ENCODE measurements at regions not wholly inside any gene's neighbourhood (a gene's known extent, or its start where the extent isn't known, plus 50 kb on each side); places are given as distances from the start of the nearest gene placed in this dataset.

GRCh38 chr18:41532344-41533086 lies 422.5 kb upstream of the PIK3C3 start:
- no peak for DNase-seq

GRCh38 chr18:41530970-41531369 lies 424.1 kb upstream of the PIK3C3 start:
- DNase-seq: no peak

DNA sequence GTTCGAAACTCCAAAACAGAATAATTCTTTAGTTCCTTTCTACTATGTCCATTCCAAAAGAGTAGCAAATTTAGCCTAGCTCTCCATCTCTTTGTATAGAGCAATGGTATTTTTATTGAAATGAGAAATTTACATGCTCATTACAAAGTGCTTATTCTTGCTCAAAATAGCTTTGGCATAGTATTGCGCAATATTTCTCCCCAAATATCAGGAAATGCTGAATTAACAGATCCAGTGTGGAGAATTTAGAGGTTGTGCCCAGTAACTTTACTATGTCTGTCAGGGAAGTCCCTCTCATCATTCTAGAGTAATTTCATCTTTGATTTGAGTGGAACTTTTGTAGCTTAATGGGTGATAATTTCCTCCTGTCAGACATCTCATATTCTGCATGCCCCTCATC lies 425.9 kb upstream of the PIK3C3 start:
- DNase-seq: no peak

GRCh38 chr18:41526054-41526453 lies 429.0 kb upstream of the PIK3C3 start:
- DNase-seq: no peak

DNA sequence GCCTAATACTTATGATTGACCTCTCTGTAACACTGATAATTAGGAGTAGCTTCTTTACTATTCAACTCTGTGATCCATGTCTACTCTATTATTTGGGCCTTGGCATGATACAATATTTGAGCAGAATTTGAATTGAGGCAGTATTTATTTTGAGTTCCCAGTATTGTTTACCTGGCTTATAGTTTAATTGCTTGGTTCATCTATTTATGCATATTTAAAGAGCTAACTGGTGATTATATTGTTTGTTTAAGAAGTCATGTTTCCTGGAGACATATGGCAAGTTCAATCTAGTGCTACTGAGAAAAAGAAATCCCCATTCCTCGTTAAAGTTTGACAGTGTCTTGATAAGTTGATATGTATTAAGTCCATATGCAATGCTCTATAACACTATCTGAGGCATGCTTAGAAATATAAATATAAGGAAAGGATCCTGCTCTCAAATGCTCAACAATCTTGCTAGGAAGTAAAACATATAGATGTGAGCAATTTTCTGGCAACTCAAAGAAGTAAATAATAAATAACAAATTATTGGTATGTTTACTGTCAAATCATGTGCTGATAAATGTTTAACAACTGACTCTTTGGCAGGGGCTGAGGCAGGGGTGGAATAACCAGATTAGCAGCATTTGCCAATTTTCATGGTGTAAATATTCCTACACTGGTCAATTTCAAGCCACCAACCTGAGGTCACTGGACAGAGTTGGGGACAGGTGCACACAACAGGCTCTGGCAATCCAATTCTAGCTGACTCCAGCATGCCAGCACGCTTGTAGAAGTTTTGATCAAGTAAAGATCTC lies 430.2 kb upstream of the PIK3C3 start:
- DNase-seq: no peak

GRCh38 chr18:41517142-41517541 lies 437.9 kb upstream of the PIK3C3 start:
- DNase-seq: no peak

- no peak for DNase-seq
These were observed 441.6 kb upstream of the PIK3C3 start for GRCh38 chr18:41513438-41513837.

DNA sequence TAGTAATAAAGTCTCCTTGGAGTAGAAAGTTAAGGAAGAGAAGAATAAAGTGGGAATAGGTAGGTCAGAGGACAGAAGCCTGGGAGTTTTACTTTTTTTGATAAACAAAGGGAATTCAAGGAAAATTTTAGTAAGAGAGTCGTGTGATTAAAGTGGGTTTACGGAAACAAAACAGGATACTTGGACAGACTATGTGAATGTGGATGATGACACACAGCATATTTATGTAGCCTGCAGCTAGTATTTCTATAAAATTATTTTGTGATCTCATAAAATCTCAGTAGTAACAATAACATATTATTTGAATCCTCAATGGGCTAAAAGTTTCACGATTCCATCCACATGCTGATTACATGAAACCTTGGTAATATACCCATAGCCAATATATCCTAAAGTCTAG lies 450.7 kb upstream of the PIK3C3 start:
- no peak for DNase-seq

DNA sequence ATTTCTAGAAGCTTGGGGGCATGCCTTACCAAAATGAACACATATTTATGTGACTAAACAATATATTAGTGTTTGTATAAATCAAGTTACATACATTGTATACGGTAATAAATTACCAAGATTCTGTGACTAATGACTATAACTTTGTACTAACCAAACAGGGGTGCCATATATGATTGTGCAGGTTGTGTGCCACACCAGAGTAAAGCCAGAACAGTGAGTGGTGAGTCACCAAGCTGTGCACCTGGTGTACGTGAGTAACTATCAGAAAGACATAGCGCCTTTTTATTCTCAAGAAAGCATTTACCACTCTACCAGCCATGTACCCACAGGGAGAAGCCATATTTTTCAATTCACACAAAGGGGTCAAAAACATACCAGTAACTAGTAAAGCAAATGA lies 453.2 kb upstream of the PIK3C3 start:
- no peak for DNase-seq

DNA sequence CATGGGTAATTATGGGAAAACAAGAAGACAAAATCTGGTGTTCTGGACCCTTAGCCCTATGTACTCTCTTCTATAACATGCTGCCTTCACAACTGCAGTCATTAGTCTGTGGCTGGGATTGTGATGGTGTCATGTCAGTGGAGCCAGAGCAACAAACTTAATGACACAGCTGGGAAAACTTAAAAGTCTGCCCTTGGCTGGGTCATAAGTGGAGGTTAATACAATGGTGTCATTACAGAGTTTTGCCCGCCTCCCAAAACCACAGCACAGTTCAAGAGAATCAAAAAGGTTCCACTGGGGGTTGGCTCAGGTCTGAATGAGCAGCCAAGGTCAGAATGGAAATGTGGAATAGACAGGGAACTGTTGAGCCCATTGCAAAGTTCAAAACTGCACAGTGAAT lies 455.7 kb upstream of the PIK3C3 start:
- no peak for DNase-seq

GRCh38 chr18:41490861-41491260 lies 464.2 kb upstream of the PIK3C3 start:
- DNase-seq: no peak

GRCh38 chr18:41486575-41486974 lies 468.5 kb upstream of the PIK3C3 start:
- no peak for DNase-seq

- no peak for DNase-seq
These were observed 471.0 kb upstream of the PIK3C3 start for GRCh38 chr18:41484069-41484468.

- no peak for DNase-seq
These were observed 472.5 kb upstream of the PIK3C3 start for GRCh38 chr18:41482501-41482900.

GRCh38 chr18:41466436-41467160 lies 488.4 kb upstream of the PIK3C3 start:
- DNase-seq: no peak

DNA sequence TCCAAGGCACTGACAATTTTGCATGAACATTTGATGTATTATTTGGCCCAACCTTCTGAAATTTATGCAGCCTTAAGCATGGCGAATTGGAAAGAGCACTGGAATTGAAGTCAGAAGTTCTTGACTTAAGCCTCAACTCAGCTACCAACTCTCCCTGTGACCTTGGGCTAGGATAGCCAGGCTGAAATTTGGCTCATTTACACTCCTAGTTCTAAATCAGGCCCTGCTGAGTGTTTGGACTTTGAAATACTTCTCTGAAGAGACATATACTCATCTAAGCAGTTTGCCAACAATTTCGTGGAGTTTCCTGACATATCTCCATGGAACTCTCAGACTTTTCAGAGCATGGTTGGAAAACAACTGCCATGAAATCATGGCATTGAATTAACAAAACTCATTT lies 489.6 kb upstream of the PIK3C3 start:
- DNase-seq: no peak

GRCh38 chr18:41464278-41464677 lies 490.8 kb upstream of the PIK3C3 start:
- no peak for DNase-seq

GRCh38 chr18:41462946-41463345 lies 492.1 kb upstream of the PIK3C3 start:
- DNase-seq: no peak

GRCh38 chr18:41461114-41461513 lies 493.9 kb upstream of the PIK3C3 start:
- no peak for DNase-seq

DNA sequence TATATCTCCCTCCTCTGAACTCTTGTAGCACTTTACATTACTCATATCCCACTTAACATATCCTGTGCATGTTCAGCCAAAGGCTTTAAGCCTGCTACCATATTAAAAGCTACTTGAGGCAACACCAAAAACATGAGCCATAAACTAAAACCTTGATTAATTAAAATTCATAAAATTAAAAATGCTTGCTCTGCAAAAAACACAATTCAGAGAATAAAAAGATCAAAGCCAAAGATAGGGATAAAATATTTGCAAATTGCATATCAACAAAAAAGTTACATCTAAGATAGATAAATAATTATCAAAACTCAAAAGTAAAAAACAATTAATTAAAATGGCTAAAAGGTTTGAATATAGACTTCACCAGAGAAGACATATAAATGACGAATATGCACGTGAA lies 495.4 kb upstream of the PIK3C3 start:
- no peak for DNase-seq

GRCh38 chr18:41458376-41458775 lies 496.7 kb upstream of the PIK3C3 start:
- DNase-seq: no peak

DNA sequence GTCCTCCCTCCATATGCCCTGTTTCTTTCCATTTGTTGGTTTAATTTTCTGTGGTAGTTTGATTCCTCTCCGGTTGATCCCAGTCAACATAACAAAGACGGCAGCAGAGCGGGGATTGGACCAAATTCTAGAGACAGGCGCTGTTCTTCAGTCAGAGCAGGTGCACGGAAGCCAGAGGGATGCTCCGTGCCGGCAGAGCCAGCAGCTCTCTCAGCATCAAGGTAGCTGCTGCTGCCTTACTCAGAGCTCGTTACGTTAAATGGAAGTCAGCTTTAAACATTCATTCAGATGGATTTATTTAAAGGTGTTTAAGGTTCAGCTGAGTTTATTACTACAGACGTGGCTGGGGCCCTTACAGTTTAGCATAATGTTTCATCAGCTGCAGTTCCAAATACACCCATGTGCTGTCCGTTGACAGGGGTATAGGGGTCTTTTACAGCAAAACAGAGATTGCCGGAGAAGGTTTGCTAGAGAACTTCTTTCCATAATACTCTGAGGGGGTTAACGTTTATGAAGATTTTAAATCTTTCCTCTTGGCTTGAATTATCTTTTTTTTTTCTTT lies 497.2 kb upstream of the PIK3C3 start:
- DNase-seq: no peak

DNA sequence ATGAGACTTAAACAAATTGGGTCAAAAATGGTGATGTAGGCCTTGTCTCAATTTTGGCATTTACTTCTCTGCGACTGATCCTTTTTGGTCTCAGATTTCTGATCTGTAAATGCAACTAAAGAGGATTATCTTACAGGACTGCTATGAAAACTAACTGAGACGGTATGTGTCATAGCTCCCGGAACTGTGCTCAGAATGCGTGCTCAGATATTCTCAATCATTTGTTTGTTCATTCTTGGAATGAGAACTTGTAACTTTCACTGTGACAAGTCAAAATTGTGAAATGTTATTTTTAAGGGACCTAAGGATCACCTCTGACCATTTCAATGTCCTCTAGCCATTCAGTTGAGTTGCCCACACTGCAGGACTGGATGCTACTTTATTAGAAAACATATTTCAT lies 498.2 kb upstream of the PIK3C3 start:
- DNase-seq: no peak

GRCh38 chr18:41449612-41450011 lies 505.4 kb upstream of the PIK3C3 start:
- no peak for DNase-seq

All from activated CD4-positive, alpha-beta T cell treated with anti-CD3 and anti-CD28 coated beads, Interleukin-2, amount 50 U/mL, for 48 hours (primary cell).